Neural progenitor cell (in vitro differentiated cells): ENCODE measurements at regions not wholly inside any gene's neighbourhood (a gene's known extent, or its start where the extent isn't known, plus 50 kb on each side); places are given as distances from the start of the nearest gene placed in this dataset.

ENCODE experiments used
- CTCF ChIP-seq: fragments of 200-600 bp; sonication (generic); IDR thresholded peaks from 2 replicates; pipeline ENCODE4 v1.5.1; 2017; ENCODE audit warnings: antibody characterized with exemption, mild to moderate bottlenecking
- EZH2phosphoT487 ChIP-seq: fragments of 200-600 bp; sonication (generic); IDR thresholded peaks from 2 replicates; pipeline ENCODE4 v1.6.1; 2017; ENCODE audit warnings: antibody characterized with exemption

- no peak for TF ChIP-seq CTCF
- no peak for TF ChIP-seq EZH2phosphoT487
These were observed 119.7 kb downstream of the CETN3 start for GRCh38 chr5:90289837-90290236.
